ENCODE measurements at regions not wholly inside any gene's neighbourhood (a gene's known extent, or its start where the extent isn't known, plus 50 kb on each side); places are given as distances from the start of the nearest gene placed in this dataset.

DNA sequence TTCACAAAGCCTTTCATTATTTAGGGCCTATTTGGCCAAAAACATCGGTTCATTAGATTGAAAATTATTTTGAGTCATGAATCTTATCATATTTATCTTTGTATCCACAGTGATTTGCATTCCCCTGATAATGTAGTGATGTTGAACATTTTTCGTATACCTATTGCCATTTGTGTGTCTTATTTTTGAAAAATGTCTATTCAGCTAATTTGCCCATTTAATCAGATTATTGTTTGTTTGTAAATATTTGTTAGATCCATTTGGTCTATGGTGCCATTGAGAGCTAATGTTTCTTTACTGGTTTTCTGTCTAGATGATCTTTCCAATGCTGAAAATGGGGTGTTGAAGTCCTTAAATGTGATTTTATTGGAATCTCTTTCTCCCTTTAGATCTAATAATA lies 439.2 kb upstream of the TYRP1 start:
- TF ChIP-seq EZH2 (IDR thresholded peaks at IDR 0.05; ENCODE audit: low read depth): no peak
- TF ChIP-seq, protein P1, sequence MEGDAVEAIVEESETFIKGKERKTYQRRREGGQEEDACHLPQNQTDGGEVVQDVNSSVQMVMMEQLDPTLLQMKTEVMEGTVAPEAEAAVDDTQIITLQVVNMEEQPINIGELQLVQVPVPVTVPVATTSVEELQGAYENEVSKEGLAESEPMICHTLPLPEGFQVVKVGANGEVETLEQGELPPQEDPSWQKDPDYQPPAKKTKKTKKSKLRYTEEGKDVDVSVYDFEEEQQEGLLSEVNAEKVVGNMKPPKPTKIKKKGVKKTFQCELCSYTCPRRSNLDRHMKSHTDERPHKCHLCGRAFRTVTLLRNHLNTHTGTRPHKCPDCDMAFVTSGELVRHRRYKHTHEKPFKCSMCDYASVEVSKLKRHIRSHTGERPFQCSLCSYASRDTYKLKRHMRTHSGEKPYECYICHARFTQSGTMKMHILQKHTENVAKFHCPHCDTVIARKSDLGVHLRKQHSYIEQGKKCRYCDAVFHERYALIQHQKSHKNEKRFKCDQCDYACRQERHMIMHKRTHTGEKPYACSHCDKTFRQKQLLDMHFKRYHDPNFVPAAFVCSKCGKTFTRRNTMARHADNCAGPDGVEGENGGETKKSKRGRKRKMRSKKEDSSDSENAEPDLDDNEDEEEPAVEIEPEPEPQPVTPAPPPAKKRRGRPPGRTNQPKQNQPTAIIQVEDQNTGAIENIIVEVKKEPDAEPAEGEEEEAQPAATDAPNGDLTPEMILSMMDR (conservative IDR thresholded peaks at IDR 0.05): no peak

Data from PC-9 (cell line).